AG09309 (cell line): ENCODE measurements at regions not wholly inside any gene's neighbourhood (a gene's known extent, or its start where the extent isn't known, plus 50 kb on each side); places are given as distances from the start of the nearest gene placed in this dataset.

Experiments used
- DNase-seq: peaks from one replicate; pipeline ENCODE4 v3.0.0-alpha.2; 2010; ENCODE audit warnings: low read depth
- H3K4me3 ChIP-seq: 2 replicates; pipeline ENCODE4 v1.5.1; 2011; ENCODE audit warnings: mild to moderate bottlenecking, low read depth, low read length, moderate library complexity; ENCODE audit not compliant: control insufficient read depth
- CTCF ChIP-seq: IDR thresholded peaks from 2 replicates; pipeline ENCODE4 v1.5.1; 2011; ENCODE audit warnings: mild to moderate bottlenecking, low read depth, low read length, inconsistent platforms; ENCODE audit not compliant: insufficient read depth, control insufficient read depth; ENCODE audit errors: missing control alignments

- no peak for TF ChIP-seq CTCF
- no peak overlapping the region for H3K4me3 ChIP-seq
- DNase-seq = no peak
Observed at GRCh38 chr7:27388561-27388960, 146.0 kb downstream of the EVX1 start.

GRCh38 chr7:27389496-27389895 is 146.9 kb downstream of the EVX1 start:
- no peak for TF ChIP-seq CTCF
- no peak overlapping the region for H3K4me3 ChIP-seq
- DNase-seq = no peak

- no peak for TF ChIP-seq CTCF
Observed at GRCh38 chr7:27392477-27392876, 149.9 kb downstream of the EVX1 start.

GRCh38 chr7:27394871-27395270 is 152.3 kb downstream of the EVX1 start:
- no peak for DNase-seq
- H3K4me3 ChIP-seq = no peak overlapping the region
- TF ChIP-seq CTCF = no peak

More at GRCh38 chr7:27392477-27392876, 149.9 kb downstream of the EVX1 start:
- no peak for DNase-seq
- H3K4me3 ChIP-seq = no peak overlapping the region

GRCh38 chr7:27395626-27396025 is 153.0 kb downstream of the EVX1 start:
- no peak for DNase-seq
- H3K4me3 ChIP-seq = no peak overlapping the region
- no peak for TF ChIP-seq CTCF

GRCh38 chr7:27397503-27397902 is 154.9 kb downstream of the EVX1 start:
- DNase-seq = no peak
- no peak for TF ChIP-seq CTCF
- H3K4me3 ChIP-seq = no peak overlapping the region

GRCh38 chr7:27398851-27399250 is 156.2 kb downstream of the EVX1 start:
- no peak overlapping the region for H3K4me3 ChIP-seq
- no peak for DNase-seq
- no peak for TF ChIP-seq CTCF
